OCI-LY7 (cell line): ENCODE measurements at regions not wholly inside any gene's neighbourhood (a gene's known extent, or its start where the extent isn't known, plus 50 kb on each side); places are given as distances from the start of the nearest gene placed in this dataset.

ENCODE experiments used
- EZH2phosphoT487 ChIP-seq: fragments of 200-600 bp; sonication (generic); IDR thresholded peaks from 2 replicates; pipeline ENCODE4 v1.6.1; 2018; ENCODE audit warnings: low read depth, borderline replicate concordance, mild to moderate bottlenecking, mixed run types, antibody characterized with exemption, low read length, moderate library complexity, mixed read lengths
- TF ChIP-seq, protein P1 (sequence below): fragments of 200-600 bp; sonication (generic); conservative IDR thresholded peaks from 2 replicates; pipeline ENCODE4 v1.5.1; 2014; ENCODE audit warnings: mild to moderate bottlenecking, antibody characterized with exemption, low read length, moderate library complexity, mixed read lengths

- TF ChIP-seq EZH2phosphoT487, result no peak
- TF ChIP-seq, protein P1, sequence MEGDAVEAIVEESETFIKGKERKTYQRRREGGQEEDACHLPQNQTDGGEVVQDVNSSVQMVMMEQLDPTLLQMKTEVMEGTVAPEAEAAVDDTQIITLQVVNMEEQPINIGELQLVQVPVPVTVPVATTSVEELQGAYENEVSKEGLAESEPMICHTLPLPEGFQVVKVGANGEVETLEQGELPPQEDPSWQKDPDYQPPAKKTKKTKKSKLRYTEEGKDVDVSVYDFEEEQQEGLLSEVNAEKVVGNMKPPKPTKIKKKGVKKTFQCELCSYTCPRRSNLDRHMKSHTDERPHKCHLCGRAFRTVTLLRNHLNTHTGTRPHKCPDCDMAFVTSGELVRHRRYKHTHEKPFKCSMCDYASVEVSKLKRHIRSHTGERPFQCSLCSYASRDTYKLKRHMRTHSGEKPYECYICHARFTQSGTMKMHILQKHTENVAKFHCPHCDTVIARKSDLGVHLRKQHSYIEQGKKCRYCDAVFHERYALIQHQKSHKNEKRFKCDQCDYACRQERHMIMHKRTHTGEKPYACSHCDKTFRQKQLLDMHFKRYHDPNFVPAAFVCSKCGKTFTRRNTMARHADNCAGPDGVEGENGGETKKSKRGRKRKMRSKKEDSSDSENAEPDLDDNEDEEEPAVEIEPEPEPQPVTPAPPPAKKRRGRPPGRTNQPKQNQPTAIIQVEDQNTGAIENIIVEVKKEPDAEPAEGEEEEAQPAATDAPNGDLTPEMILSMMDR, result no peak
Measured at GRCh38 chr3:69527498-69527897, 141.6 kb upstream of the FRMD4B start.
